ENCODE measurements at regions not wholly inside any gene's neighbourhood (a gene's known extent, or its start where the extent isn't known, plus 50 kb on each side); places are given as distances from the start of the nearest gene placed in this dataset.
"Not testable (repeated sequence)": the region's sequence is repeated elsewhere in the genome, so short reads cannot be mapped to it uniquely, and the experiment has no call there.

- no peaks in the 10 kb centered on the region for H3K36me3 ChIP-seq (ENCODE audit: insufficient read depth)
- H3K4me1 ChIP-seq (ENCODE audit: low read depth, poor library complexity, severe bottlenecking), result no peaks in the 10 kb centered on the region
- H3K27me3 ChIP-seq (ENCODE audit: insufficient read depth, low read depth), result no peaks in the 10 kb centered on the region
- H4K20me1 ChIP-seq (ENCODE audit: insufficient read depth), result no peaks in the 10 kb centered on the region
- no peak for TF ChIP-seq CTCF (conservative IDR thresholded peaks at IDR 0.05; ENCODE audit: low read depth, low read length)
- no peak overlapping the region for H2AFZ ChIP-seq (ENCODE audit: low read depth)
- no peaks in the 10 kb centered on the region for H3K79me2 ChIP-seq (ENCODE audit: insufficient read depth, low read depth)
- H3K4me2 ChIP-seq, result no peak overlapping the region
- no peak overlapping the region for H3K27ac ChIP-seq
- H3K9ac ChIP-seq, result no peak overlapping the region
- H3K4me3 ChIP-seq (IDR thresholded peaks at IDR 0.05; ENCODE audit: insufficient read depth, low read depth, low read length), result no peak overlapping the region
Observed at GRCh38 chr6:67779876-67780275, 855.2 kb upstream of the ADGRB3 start.

- Histone ChIP-seq H3K27me3 (ENCODE audit: insufficient read depth, low read depth) (no peaks in the 10 kb centered on the region), H3K4me3 (IDR thresholded peaks at IDR 0.05; ENCODE audit: insufficient read depth, low read depth, low read length) (no peak overlapping the region), H3K27ac (no peak overlapping the region), H3K36me3 (ENCODE audit: insufficient read depth) (no peaks in the 10 kb centered on the region), H2AFZ (ENCODE audit: low read depth) (no peak overlapping the region), H3K79me2 (ENCODE audit: insufficient read depth, low read depth) (no peaks in the 10 kb centered on the region), H3K4me2 (no peak overlapping the region), H4K20me1 (ENCODE audit: insufficient read depth) (no peaks in the 10 kb centered on the region), H3K4me1 (ENCODE audit: low read depth, poor library complexity, severe bottlenecking) (no peaks in the 10 kb centered on the region), H3K9ac (no peak overlapping the region)
- no peak for TF ChIP-seq CTCF (conservative IDR thresholded peaks at IDR 0.05; ENCODE audit: low read depth, low read length)
Observed at GRCh38 chr6:67775333-67775732, 859.7 kb upstream of the ADGRB3 start.

GRCh38 chr6:67768972-67769371 is 866.1 kb upstream of the ADGRB3 start:
- Histone ChIP-seq H3K4me3 (IDR thresholded peaks at IDR 0.05; ENCODE audit: insufficient read depth, low read depth, low read length) (no peak overlapping the region), H3K4me2 (peak overlapping the region; percentile 63), H3K27ac (peak overlapping the region; percentile 68), H3K9ac (no peak overlapping the region; the same call in 1 of the 2 replicates), H3K4me1 (ENCODE audit: low read depth, poor library complexity, severe bottlenecking) (peaks cover 22% of the 10 kb centered on the region), H3K27me3 (ENCODE audit: insufficient read depth, low read depth) (no peaks in the 10 kb centered on the region), H3K36me3 (ENCODE audit: insufficient read depth) (no peaks in the 10 kb centered on the region), H3K79me2 (ENCODE audit: insufficient read depth, low read depth) (no peaks in the 10 kb centered on the region), H2AFZ (ENCODE audit: low read depth) (peak overlapping the region; percentile 54; the same call in 1 of the 2 replicates), H4K20me1 (ENCODE audit: insufficient read depth) (no peaks in the 10 kb centered on the region)
- no peak for TF ChIP-seq CTCF (conservative IDR thresholded peaks at IDR 0.05; ENCODE audit: low read depth, low read length)

GRCh38 chr6:67767046-67767822 is 867.8 kb upstream of the ADGRB3 start:
- not testable (repeated sequence) for H3K4me2 ChIP-seq; H3K4me3 ChIP-seq (IDR thresholded peaks at IDR 0.05; ENCODE audit: insufficient read depth, low read depth, low read length); H3K27me3 ChIP-seq (ENCODE audit: insufficient read depth, low read depth); H4K20me1 ChIP-seq (ENCODE audit: insufficient read depth); H3K79me2 ChIP-seq (ENCODE audit: insufficient read depth, low read depth); H2AFZ ChIP-seq (ENCODE audit: low read depth); H3K9ac ChIP-seq; H3K27ac ChIP-seq; H3K36me3 ChIP-seq (ENCODE audit: insufficient read depth)
- H3K4me1 ChIP-seq (ENCODE audit: low read depth, poor library complexity, severe bottlenecking), result peaks cover 22% of the 10 kb centered on the region

GRCh38 chr6:67766057-67766456 is 869.0 kb upstream of the ADGRB3 start:
- H3K4me3 ChIP-seq (IDR thresholded peaks at IDR 0.05; ENCODE audit: insufficient read depth, low read depth, low read length), result no peak overlapping the region
- H4K20me1 ChIP-seq (ENCODE audit: insufficient read depth), result no peaks in the 10 kb centered on the region
- H2AFZ ChIP-seq (ENCODE audit: low read depth), result no peak overlapping the region

More at GRCh38 chr6:67766057-67766456, 869.0 kb upstream of the ADGRB3 start:
- no peak overlapping the region for H3K4me2 ChIP-seq
- H3K27me3 ChIP-seq (ENCODE audit: insufficient read depth, low read depth), result no peaks in the 10 kb centered on the region
- no peaks in the 10 kb centered on the region for H3K36me3 ChIP-seq (ENCODE audit: insufficient read depth)
- H3K27ac ChIP-seq, result no peak overlapping the region
- no peak for TF ChIP-seq CTCF (conservative IDR thresholded peaks at IDR 0.05; ENCODE audit: low read depth, low read length)
- no peaks in the 10 kb centered on the region for H3K79me2 ChIP-seq (ENCODE audit: insufficient read depth, low read depth)
- peaks cover 22% of the 10 kb centered on the region for H3K4me1 ChIP-seq (ENCODE audit: low read depth, poor library complexity, severe bottlenecking)
- no peak overlapping the region for H3K9ac ChIP-seq
